ENCODE measurements at regions not wholly inside any gene's neighbourhood (a gene's known extent, or its start where the extent isn't known, plus 50 kb on each side); places are given as distances from the start of the nearest gene placed in this dataset.

- DNase-seq (ENCODE audit: low spot score) (no peak), ATAC-seq (no peak), FAIRE-seq (no peak)
- intact Hi-C loops (cut with micrococcal nuclease; ENCODE audit: unreplicated experiment) (no loop called here), in situ Hi-C loops (cut with HindIII; ENCODE audit: extremely low pct_ligation_motif_present, low pct_unique_long_range_greater_than_20kb) (no loop called here)
- POLR2A ChIA-PET, result no interaction called here
- Histone ChIP-seq H3K79me2 (ENCODE audit: insufficient read depth, low read length) (no peaks in the 10 kb centered on the region), H3K36me3 (replicated peaks in 1 of 2; ENCODE audit: control insufficient read depth in 1 of 2, insufficient read depth in 2 of 2, low read length in 2 of 2) (peaks cover 15 to 28% of the 10 kb centered on the region in 2 experiments), H3K9me3 (ENCODE audit: low read length) (no peaks in the 10 kb centered on the region), H3K4me1 (ENCODE audit: insufficient read depth, low read length) (peaks cover 14% of the 10 kb centered on the region), H3K4me3 (replicated peaks in 1 of 3; ENCODE audit: insufficient read depth in 1 of 3, low read depth in 2 of 3, low read length in 3 of 3) (no peak overlapping the region), H4K20me1 (ENCODE audit: insufficient read depth, low read length) (peaks cover 10% of the 10 kb centered on the region; the same call in 1 of the 2 replicates), H3K4me2 (ENCODE audit: low read depth, low read length) (no peak overlapping the region), H3K9ac (ENCODE audit: insufficient read depth, low read depth, low read length) (no peak overlapping the region), H3K27ac (ENCODE audit: extremely low read length, insufficient read depth, low read length) (no peak overlapping the region), H3K27me3 (ENCODE audit: control insufficient read depth in 1 of 2, insufficient read depth in 2 of 2, low read length in 2 of 2) (no peaks in the 10 kb centered on the region), H2AFZ (ENCODE audit: low read length) (no peak overlapping the region)
- CTCF ChIA-PET (ENCODE audit: low intra/inter-chr PET ratio, low total read pairs), result no interaction called here
- TF ChIP-seq ZKSCAN5 (CRISPR knock-in tag; IDR thresholded peaks at IDR 0.05) (no peak), AHR (CRISPR knock-in tag; IDR thresholded peaks at IDR 0.05) (no peak), SETDB1 (CRISPR knock-in tag; IDR thresholded peaks at IDR 0.05; ENCODE audit: borderline replicate concordance) (no peak), MTA3 (CRISPR knock-in tag; IDR thresholded peaks at IDR 0.05) (no peak), ZNF691 (CRISPR knock-in tag; IDR thresholded peaks at IDR 0.05; ENCODE audit: borderline replicate concordance, low read depth) (no peak), ZMYM3 (CRISPR knock-in tag; IDR thresholded peaks at IDR 0.05) (no peak), ZNF639 (CRISPR knock-in tag; conservative IDR thresholded peaks at IDR 0.05) (no peak)
- TSS peak; percentile 25 for BruUV-seq (replicated peaks)
- 92% methylated on average over 4 of the region's 4 CpGs for WGBS (ENCODE audit: low lambda C conversion rate)
Measured at GRCh38 chr11:70886256-70886655, 366.1 kb downstream of the SHANK2 start.
